ENCODE measurements at regions not wholly inside any gene's neighbourhood (a gene's known extent, or its start where the extent isn't known, plus 50 kb on each side); places are given as distances from the start of the nearest gene placed in this dataset.
"Not testable (repeated sequence)": the region's sequence is repeated elsewhere in the genome, so short reads cannot be mapped to it uniquely, and the experiment has no call there.

DNA sequence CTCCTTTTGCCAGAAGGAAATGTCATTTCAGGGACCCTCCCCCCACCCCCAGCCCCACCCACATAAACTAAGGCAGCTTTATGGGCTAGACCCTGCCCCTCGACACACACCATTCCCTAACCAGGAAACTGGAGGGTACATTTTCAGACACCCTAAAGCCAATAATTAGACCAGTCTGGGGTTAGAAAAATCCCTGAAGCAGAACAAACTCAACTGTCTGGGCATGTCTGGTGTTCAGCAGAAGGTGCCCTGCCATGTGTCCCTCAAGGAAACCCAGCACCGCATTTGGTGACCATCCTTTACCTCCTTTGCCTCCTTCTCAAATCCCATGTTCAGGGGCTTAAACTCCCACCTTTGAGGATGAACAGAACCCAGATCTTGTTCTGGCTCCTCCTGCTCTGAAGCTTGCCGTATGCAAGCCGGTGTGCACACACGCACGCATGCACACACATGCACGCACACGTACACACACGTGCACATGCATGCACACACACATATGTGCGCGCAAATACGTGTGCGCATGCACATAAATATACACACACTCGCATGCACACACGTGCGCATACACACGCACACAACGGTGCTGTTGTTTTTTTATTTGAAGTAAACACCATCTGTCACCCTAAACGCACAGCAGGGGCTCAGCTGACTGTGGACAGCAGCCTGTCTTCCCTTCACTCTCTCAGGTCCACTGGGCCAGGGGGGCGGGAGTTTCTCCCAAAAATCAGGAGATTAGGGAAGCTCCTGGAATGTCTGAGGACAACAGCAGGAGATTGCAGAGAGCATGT, 156.8 kb upstream of the TNRC6C start:
- no peak for DNase-seq (ENCODE audit: low spot score)

DNA sequence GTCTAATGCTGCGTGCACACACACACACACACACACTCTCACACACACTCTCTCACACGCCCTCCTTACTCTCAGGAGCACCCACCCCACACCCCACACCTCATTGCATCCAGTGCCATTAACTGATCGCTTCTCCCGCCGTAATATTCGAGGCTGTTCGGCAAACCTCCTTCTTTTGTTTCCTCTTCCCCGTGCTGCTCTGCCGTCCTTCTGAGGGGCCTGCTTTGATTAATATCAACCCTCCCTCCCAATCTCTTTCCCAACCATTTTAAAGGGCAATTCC, 156.2 kb upstream of the TNRC6C start:
- no peak for DNase-seq (ENCODE audit: low spot score)

- DNase-seq (ENCODE audit: low spot score): no peak
Measured at GRCh38 chr17:77802811-77803220, 155.7 kb upstream of the TNRC6C start.

DNA sequence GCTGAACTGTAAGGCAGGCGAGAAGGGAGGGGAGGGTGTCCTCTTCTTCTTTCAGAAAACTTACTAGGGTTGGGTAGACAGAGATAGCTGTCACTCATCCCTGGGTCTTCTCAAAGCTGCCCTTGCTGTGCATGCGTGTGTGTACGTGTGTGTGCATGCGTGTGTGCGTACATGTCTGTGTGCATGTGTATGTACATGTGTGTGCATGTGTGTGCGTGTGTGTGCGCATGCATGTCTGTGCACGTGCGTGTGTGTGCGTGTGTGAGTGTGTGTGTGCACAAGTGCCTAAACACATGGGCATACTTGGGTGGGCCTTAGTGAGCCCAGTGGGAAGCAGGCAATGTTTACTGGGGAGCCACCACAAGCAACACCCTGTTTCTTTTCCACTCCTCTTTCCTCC, 154.8 kb upstream of the TNRC6C start:
- no peak for DNase-seq (ENCODE audit: low spot score)

DNA sequence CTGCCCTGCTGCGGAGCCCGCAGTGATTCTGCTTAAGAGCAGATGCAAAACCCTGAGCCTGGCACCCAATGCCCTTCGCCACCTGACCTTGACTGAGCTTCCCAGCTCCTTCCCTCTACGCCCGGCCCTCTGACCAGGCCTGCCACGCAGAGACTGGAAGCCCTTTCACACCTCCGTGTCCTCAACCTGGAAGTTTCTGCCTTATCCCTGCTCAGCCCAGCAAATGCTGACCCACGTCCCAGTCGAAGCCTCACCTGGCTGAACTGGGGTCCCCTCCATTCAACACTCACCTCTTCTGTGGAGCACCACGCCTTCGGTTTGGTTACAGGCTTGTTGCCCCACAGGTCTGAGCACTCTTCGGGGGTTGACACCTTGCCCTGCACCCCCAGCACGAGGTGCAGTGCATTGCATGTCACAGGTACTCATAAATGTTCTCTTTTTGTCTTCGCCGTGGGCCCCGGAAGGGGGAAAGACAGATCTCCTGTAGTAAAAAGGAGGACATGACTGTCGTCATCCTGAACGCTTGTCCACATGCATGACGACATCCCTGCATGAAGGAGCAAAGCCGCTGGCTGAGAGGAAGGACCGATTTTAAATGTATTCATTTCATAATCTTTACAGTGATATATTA, 153.6 kb upstream of the TNRC6C start:
- DNase-seq (ENCODE audit: low spot score): no peak

GRCh38 chr17:77805970-77806369, 152.5 kb upstream of the TNRC6C start:
- not testable (repeated sequence) for DNase-seq (ENCODE audit: low spot score)

DNA sequence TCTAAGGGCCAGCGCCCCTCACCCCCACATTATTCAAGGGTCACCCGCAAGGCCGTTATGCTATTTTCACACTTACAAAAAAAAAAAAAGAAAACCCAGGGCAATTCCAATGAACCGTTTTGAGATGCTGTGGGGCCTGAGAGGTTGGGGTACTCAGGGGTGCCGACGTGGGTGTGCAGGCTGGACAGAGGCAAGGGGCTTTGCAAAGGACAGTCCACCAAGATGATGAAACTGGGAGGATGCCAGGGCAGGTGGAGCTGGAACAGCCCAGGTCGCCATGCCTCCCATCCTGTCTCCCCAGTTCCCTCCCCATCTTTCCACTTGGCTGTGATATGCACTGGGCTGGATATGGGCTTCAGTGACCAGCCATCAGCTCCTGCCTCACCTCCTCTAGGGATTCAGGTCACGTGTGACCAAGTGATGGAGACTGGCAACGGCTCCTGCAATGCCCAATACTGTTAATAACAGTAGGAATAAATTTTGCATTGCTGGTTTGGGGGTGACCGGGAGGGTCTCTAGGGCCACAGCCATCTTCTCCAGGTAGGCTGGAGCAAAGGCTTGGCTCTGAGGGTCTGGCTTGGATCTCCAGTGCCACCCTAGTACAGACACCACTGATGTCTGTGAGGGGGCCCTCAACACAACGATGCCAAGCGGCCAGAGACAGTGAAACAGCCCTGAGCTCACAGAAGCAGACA, 151.3 kb upstream of the TNRC6C start:
- no peak for DNase-seq (ENCODE audit: low spot score)

DNA sequence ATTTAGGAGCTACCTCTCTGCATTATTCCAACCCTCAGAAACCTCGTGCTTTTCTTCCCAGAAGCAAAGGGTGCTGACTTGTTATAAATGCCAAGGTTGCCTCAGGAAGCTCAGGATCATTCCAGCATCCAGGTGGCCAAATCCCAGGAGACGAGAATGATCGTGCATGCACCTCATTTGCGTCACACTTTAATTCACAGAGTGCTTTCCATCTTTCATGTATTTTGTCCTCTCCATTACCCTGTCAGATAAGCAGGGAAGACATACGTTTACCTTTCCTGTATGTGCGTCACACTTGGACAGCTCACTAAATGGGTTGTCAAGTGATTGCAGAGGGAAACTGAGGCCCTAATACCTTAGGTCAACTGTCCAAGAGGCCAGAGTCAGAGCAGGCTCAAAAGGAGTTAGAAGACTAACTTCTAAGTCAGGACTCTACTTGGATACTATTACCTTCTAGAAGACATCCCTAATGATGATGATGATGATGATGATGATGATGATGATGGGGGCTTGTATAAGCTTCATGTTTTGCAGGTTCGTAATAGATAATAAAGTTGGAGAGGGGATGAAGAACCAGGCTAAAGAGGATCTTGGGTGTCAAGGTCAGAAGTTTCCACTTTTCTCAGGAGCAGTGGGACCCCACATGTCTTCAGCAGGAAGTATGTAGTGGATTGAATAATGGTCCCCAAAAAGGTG, 150.6 kb upstream of the TNRC6C start:
- no peak for DNase-seq (ENCODE audit: low spot score)

DNA sequence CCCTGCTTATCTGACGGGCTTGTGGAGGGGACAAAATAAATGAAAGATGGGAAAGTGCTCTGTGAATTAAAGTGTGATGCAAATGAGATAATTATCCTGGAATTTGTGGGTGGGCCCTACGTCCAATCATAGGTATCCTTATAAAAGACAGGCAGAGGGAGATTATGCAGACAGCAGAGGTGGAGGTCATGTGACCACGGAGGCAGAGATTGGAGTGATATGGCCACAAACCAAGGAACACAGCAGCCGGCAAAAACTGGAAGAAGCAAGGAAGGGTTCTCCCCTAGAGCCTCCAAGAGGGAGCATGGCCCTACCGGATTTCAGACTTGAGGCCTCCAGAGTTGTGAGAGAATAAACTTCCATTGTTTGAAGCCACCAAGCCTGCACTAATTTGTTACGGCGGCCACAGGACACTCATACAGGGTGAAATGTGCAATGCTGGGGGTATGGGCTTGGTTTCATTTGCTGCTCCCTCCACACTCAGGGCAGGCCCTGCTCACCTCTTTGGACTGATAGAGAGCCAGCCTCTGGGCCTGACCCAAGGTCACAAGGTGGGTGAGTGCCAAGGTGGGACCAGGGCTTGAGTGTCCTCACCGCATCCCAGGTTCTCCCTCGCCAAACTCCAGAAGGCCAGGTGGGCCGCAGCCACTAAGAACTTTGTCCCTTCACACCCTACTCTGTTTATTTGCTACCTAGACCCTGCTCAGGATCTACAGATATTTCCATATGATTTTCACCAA, 149.6 kb upstream of the TNRC6C start:
- DNase-seq (ENCODE audit: low spot score): no peak

- no peak for DNase-seq (ENCODE audit: low spot score)
Measured at GRCh38 chr17:77809814-77810213, 148.7 kb upstream of the TNRC6C start.

- peak; percentile 87 for DNase-seq (ENCODE audit: low spot score)
Measured at GRCh38 chr17:77810536-77810935, 148.0 kb upstream of the TNRC6C start.

- no peak for DNase-seq (ENCODE audit: low spot score)
Measured at GRCh38 chr17:77811521-77811920, 147.0 kb upstream of the TNRC6C start.

DNA sequence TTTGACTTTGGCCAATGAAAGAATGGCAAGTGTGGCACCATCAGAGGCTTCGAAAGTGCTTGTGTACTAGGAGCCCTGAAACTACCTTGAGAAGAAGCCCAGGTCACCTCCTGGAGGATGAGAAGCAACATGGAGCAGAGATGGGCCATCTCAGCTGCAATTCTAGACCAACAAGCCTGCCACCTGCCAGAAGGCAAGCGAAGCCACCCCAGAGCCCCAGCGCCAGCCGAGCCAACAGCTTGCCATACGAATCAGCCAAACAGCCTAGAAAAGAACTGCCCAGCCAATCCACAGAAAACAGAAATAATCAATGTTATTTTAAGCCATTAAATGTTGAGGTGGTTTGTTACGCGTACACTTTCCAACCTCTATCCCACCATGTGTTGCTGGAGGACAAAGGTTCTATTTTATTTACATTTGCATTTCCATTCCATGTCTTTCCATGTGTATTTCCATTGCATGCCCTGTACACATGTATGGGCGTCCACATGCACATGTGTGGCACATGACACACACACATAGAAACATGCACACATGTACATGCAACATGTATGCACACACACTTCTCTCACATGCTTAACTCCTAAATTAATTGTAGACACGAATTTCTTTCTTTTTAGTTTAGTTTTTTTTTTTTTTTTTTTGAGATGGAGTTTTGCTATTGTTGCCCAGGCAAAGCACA, 144.3 kb upstream of the TNRC6C start:
- no peak for DNase-seq (ENCODE audit: low spot score)

- DNase-seq (ENCODE audit: low spot score): no peak
Measured at GRCh38 chr17:77815127-77815905, 143.2 kb upstream of the TNRC6C start.

DNA sequence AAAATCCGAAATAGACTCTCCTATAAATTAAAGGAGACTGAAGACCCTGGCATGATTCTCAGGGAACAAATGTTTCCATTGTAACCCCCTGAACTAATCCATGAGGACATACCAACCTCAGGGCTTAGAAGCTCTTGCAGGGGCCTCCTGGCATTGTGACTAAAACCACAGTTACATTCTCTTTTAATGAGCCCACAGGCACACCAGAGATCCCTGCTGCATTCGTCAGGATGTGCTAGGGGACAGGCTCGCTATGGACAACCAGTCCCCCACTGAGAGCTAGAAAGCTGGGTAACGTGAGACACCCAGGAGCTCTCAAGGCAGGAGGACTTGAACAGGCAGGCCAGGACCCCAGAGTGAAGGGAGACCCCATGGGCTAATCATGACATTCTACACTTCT, 140.6 kb upstream of the TNRC6C start:
- DNase-seq (ENCODE audit: low spot score): peak; percentile 39

GRCh38 chr17:77819497-77819896, 139.0 kb upstream of the TNRC6C start:
- DNase-seq (ENCODE audit: low spot score): no peak

DNA sequence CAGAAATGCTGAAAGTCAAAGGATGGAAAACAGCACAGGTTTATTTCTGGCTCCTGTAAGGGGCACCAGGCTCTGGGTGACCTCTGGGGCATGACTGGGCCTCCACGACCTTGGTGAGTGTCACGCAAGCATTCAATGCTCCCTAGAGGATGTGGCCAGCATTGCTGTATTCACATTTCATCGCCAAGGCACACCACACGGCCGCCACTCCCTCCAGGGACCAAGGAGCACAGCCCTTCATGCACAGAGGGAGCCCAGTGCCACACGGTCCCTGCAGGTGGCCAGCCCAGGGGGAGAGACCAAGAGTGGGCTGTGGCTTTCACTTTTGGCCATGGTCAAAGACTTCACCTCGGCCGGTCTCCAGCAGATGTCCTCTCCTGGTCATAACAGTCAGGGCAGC, 137.4 kb upstream of the TNRC6C start:
- DNase-seq (ENCODE audit: low spot score): no peak

- DNase-seq (ENCODE audit: low spot score): peak; percentile 70
Measured at GRCh38 chr17:77822302-77823030, 136.0 kb upstream of the TNRC6C start.

DNA sequence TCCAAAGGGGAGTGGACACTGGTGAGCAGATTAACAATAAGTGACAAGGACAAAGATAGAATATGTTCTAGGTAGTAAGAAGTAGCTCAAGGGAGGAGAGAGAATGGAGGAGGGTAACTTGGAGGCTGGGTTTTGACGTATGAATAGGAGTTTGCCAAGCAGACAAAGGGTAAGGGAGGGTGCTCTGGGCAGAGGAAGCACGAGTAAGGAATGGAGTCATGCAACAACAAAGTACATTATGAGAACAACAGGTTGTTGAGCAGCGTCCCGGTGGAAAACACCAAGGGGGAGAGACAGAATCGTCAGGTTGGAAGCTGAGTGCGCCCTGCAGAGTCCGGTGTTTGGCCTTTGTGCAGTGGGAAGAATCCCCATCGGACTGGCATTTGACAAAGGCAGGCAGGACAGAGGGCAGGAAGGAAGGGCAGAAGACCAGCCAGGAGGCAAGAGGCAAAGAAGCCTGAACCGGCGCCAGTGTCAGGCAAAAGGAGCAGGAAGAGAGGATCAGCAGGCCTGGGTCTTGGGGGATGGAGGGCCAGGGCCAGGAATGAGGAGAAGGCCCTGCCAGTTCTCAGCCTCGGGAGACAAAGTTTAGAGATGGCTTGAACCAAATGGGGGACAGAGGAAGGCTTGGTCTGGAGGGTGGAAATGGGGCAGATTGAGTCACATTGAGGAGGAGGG, 134.3 kb upstream of the TNRC6C start:
- no peak for DNase-seq (ENCODE audit: low spot score)

Measured in AG20443 (cell line).